HPDE6-E6E7 (cell line): ENCODE measurements at regions not wholly inside any gene's neighbourhood (a gene's known extent, or its start where the extent isn't known, plus 50 kb on each side); places are given as distances from the start of the nearest gene placed in this dataset.
"Not testable (repeated sequence)": the region's sequence is repeated elsewhere in the genome, so short reads cannot be mapped to it uniquely, and the experiment has no call there.

Experiments
- DNase-seq: peaks from one replicate; pipeline ENCODE4 v3.0.0; 2011; ENCODE audit warnings: missing footprints; ENCODE audit errors: extremely low spot score

- DNase-seq, result no peak
Measured at GRCh38 chr6:11486959-11487358, 50.6 kb upstream of the TMEM170B start.

- no peak for DNase-seq
Measured at GRCh38 chr6:11486486-11486885, 51.1 kb upstream of the TMEM170B start.

- no peak for DNase-seq
Measured at GRCh38 chr6:11486051-11486450, 51.5 kb upstream of the TMEM170B start.

GRCh38 chr6:11485271-11485670 is 52.3 kb upstream of the TMEM170B start:
- DNase-seq, result no peak

- DNase-seq, result no peak
Measured at GRCh38 chr6:11484441-11484840, 53.1 kb upstream of the TMEM170B start.

DNA sequence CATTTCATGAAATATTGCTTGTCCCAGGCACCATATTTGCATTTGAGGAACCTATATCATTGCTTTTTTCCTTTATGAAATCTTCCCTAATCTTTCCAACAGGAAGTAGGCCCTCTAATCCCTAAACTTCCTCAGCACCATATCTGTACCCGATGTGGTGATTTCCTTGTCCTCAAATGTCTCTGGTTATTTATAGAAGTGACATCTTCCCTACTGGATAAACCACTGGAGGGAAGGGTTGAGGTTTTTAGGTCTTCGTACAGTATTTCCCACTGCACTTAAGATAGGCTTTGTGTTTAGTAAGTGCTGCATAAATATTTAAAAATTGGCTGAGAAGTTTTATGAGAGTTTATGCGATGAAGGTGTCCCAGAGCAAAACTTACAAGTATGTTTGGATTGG is 54.9 kb upstream of the TMEM170B start:
- DNase-seq, result no peak

GRCh38 chr6:11480541-11480940 is 57.0 kb upstream of the TMEM170B start:
- DNase-seq, result no peak

GRCh38 chr6:11479296-11479695 is 58.3 kb upstream of the TMEM170B start:
- DNase-seq, result no peak

- DNase-seq, result no peak
Measured at GRCh38 chr6:11478586-11478985, 59.0 kb upstream of the TMEM170B start.

DNA sequence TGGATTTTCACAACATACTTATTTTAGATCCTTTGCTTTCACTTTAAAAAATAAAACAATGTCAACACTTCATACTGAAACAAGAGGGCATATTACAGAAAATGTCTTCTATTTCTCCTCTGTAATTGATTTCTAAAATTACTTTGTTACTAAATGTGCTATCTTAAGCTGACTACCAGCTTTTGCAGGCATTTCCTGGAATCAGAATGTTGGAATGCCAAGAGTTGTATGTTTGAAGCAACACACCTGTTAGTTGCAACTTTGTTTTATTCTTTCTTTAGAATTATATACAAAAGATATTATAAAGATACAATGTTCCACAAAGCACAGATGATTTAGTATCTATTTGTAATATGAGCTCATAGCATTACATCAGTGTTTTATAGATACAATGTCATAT is 62.5 kb upstream of the TMEM170B start:
- DNase-seq, result no peak

GRCh38 chr6:11473008-11473740 is 64.4 kb upstream of the TMEM170B start:
- DNase-seq, result no peak

- no peak for DNase-seq
Measured at GRCh38 chr6:11471261-11471660, 66.3 kb upstream of the TMEM170B start.

DNA sequence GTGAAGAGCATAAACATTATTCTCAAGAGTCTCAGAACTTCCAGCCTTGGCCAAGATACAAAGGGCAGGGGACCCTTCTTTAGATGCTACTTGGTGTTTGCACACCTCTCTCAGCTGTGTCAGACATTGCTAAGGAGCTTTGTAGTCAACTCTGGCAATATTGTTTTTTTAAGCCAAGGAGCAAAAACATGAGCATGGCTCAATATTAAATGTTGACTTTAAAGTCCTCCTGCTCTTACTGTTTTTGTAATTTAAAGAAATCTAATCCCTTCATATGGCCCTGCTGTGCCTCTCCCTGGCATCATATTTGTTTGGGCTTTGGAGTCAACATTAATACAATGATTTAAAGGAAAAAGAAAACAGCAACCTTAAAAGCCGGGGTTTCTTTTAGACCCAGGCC is 67.9 kb upstream of the TMEM170B start:
- DNase-seq, result no peak

GRCh38 chr6:11468271-11468670 is 69.3 kb upstream of the TMEM170B start:
- not testable (repeated sequence) for DNase-seq

DNA sequence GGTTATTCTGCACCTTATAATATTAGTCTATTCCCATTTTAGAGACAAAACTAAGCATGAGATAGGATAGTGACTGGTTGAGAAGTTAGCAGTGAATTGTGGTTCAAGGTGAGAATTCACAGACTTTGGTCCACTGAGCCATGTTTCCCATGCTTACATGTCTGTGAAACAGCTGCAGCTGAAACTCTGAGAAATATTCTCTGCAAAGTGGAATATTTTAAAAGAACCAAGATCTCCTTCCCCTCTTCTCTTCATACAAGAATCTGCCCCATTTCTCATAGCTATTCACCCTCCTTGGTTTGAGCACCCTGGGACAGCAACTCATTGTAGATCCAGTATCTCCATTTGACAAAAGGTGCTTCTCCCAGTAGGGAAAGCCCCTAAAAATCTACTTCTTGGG is 70.2 kb upstream of the TMEM170B start:
- no peak for DNase-seq

DNA sequence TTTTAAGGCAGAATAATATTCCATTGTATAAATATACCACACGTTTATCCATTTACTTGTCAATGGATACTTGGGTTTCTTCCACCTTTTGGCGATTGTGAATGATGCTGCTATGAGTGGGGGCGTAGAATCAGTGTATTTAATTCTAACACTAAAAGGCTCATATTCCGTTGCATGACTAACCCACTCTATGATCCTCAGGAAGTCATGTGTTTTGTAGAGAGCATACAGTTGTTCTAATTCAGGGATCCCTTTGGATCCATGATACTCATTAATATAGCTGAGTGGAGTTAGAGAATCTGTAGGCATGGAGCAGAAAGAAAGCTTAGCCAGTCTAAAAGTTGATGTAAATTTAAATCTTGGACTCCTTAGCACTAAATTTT is 74.2 kb upstream of the TMEM170B start:
- DNase-seq, result no peak

DNA sequence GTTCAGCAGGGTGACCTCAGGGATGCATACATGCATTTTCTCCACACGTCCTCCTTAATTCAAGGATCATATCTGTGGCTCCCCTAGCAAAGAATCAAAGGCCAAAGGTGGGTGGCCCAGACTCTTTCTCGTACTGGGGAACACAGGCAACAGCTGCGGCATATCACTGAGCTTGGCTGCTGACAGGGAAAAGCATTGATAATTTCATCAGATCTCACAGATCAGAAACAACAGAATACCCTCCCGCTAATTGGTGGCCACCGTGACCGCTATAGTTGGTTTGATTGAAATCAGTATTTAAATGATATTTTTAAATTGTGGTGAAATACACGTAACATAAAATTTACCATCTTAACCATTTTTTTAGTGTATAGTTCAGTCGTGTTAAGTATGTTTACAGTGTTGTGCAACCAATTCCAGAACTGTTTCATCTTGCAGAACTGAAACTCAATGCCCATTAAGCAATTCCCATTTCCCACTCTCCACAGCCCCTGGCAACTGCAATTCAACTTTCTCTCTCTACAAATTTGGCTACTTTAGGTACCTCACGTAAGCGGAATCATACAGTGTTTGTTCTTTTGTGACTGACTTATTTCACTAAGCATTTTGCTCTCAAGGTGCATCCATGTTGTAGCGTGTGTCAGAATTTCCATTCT is 74.7 kb upstream of the TMEM170B start:
- no peak for DNase-seq

DNA sequence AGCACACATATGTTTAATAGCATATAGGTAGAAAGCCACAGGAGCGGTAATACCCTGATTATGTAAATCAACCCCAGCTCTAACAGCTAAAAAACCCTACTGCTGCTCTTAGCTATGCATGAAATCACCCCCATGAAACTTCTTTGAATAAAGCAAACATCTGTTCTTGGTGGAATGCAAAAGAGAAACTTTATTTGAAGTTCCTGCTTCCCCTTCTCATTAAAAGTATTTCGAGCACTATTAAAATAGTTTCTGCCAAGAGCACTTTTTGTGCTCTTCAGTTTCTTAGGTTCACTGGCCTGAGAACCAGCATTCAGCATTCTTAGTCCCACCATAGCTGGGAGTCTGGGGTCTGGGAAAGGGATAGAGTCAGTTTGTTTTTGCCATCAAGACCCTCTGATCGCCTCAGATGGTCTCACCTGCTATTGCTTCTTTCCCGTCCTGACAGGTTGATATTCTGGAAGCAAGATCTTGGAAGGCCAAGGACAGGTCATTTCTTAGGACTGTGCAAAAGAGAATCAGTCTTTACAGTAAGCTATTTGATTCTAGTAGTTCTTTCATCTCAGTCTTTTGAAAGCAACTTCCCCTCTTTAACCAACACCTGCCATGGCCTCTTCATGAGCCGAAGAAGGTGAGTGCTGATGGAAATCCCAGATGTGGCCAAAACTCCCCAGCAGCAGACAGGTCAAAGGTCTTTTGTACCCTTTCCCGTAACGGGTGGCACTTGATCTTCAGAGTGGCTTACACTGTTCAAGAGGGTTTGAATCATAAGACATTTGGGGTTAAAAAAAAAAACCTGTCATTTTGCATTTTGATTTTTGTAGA is 76.5 kb upstream of the TMEM170B start:
- DNase-seq, result no peak

GRCh38 chr6:11460001-11460668 is 77.4 kb upstream of the TMEM170B start:
- DNase-seq, result no peak

DNA sequence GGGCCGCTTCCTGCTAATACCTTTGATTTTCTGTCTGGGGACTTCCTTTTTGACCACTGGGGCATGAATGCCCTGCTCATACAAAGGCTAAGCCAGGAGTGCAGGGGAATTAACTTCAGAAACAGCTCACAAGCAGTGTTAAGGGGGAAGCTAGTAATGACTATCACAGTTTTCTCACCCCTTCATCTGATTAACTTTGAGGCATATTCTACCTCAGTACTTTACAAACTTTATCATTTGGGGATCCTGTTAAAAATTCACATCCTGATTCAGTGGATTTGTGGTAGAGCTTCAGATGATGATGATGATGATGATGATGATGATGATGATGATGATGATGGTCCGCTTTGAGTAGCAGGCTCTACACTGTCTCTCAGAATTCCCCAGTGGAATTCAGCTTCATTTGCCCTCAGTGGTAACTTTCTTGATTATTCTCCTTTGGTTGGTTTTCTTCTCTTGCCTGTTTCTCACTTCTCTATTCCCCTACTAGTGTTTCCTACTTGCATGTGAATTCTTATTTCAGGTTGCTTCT is 78.4 kb upstream of the TMEM170B start:
- DNase-seq, result no peak

GRCh38 chr6:11458509-11458908 is 79.0 kb upstream of the TMEM170B start:
- DNase-seq, result no peak

GRCh38 chr6:11457422-11457821 is 80.1 kb upstream of the TMEM170B start:
- DNase-seq, result not testable (repeated sequence)
